ENCODE measurements at regions not wholly inside any gene's neighbourhood (a gene's known extent, or its start where the extent isn't known, plus 50 kb on each side); places are given as distances from the start of the nearest gene placed in this dataset.

GRCh38 chr4:163621821-163622220, 127.3 kb downstream of the TMA16 start:
- no peak overlapping the region for H3T11ph ChIP-seq (ENCODE audit: low read length)
- H3K23ac ChIP-seq (ENCODE audit: insufficient read length, low read depth, low read length): no peak overlapping the region
- no peak overlapping the region for H2BK15ac ChIP-seq (ENCODE audit: low read depth, low read length)
- Mint-ChIP-seq H3K36me3 (ENCODE audit: insufficient read depth in 1 of 3, low read depth in 3 of 3) (no peaks in the 10 kb centered on the region; a peak in 1 of 7 replicates), H3K4me3 (no peak overlapping the region), H3K9me3 (no peaks in the 10 kb centered on the region), H3K27ac (peak overlapping the region in 1 of 3 experiments; percentile 10; a peak in 2 of 7 replicates), H3K27me3 (ENCODE audit: low read depth) (no peaks in the 10 kb centered on the region), H3K4me1 (0 out of 4 replicates have a peak, but pooled peaks cover 0 to 3% of the 10 kb centered on the region in 2 experiments)
- TF ChIP-seq, protein P1, sequence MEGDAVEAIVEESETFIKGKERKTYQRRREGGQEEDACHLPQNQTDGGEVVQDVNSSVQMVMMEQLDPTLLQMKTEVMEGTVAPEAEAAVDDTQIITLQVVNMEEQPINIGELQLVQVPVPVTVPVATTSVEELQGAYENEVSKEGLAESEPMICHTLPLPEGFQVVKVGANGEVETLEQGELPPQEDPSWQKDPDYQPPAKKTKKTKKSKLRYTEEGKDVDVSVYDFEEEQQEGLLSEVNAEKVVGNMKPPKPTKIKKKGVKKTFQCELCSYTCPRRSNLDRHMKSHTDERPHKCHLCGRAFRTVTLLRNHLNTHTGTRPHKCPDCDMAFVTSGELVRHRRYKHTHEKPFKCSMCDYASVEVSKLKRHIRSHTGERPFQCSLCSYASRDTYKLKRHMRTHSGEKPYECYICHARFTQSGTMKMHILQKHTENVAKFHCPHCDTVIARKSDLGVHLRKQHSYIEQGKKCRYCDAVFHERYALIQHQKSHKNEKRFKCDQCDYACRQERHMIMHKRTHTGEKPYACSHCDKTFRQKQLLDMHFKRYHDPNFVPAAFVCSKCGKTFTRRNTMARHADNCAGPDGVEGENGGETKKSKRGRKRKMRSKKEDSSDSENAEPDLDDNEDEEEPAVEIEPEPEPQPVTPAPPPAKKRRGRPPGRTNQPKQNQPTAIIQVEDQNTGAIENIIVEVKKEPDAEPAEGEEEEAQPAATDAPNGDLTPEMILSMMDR (conservative IDR thresholded peaks at IDR 0.05): no peak
- H2AK5ac ChIP-seq (ENCODE audit: insufficient read length, low read length): no peak overlapping the region
- no peak overlapping the region for H3K18ac ChIP-seq (ENCODE audit: insufficient read length, low read depth, low read length)
- H3K9ac ChIP-seq (ENCODE audit: extremely low read depth, insufficient read length, low read length): no peak overlapping the region
- no peaks in the 10 kb centered on the region for H4K20me1 ChIP-seq (ENCODE audit: control insufficient read depth, insufficient read depth, insufficient read length)
- no peak overlapping the region for H4K91ac ChIP-seq (ENCODE audit: insufficient read length, low read depth, low read length)
- H2BK12ac ChIP-seq (ENCODE audit: insufficient read length, low read depth, low read length): no peak overlapping the region
- no peak overlapping the region for H2AFZ ChIP-seq (ENCODE audit: low read length)
- no peak overlapping the region for H3K56ac ChIP-seq (ENCODE audit: insufficient read length, low read depth, low read length)
- H2BK5ac ChIP-seq (ENCODE audit: insufficient read length, low read length): no peak overlapping the region
- no peak overlapping the region for H3K14ac ChIP-seq (ENCODE audit: insufficient read depth, low read length)
- H4K8ac ChIP-seq (replicated peaks; ENCODE audit: insufficient read length, low read depth, low read length): no peak overlapping the region
- no peaks in the 10 kb centered on the region for H3K79me1 ChIP-seq (ENCODE audit: insufficient read depth, low read depth, low read length, poor library complexity, severe bottlenecking)
- no peaks in the 10 kb centered on the region for H3K23me2 ChIP-seq (ENCODE audit: insufficient read length, low read depth, low read length, poor library complexity, severe bottlenecking)
- no peak overlapping the region for H3K4ac ChIP-seq (ENCODE audit: low read depth, low read length)
- H3K27ac ChIP-seq (ENCODE audit: insufficient read length, low read depth, low read length): no peak overlapping the region
- DNase-seq: no peak
- H3K27me3 ChIP-seq (ENCODE audit: insufficient read depth, low read length): no peaks in the 10 kb centered on the region
- no peak overlapping the region for H3K4me2 ChIP-seq (ENCODE audit: insufficient read depth, insufficient read length, low read length)
- no peak overlapping the region for H4K5ac ChIP-seq (ENCODE audit: insufficient read length, low read depth, low read length)
- H2BK120ac ChIP-seq (ENCODE audit: low read depth, low read length, poor library complexity, severe bottlenecking): no peak overlapping the region
- WGBS (ENCODE audit: extremely low coverage, insufficient read length, low lambda C conversion rate): no CpG with 5 or more reads among the region's 2 CpGs
- no peaks in the 10 kb centered on the region for H3K4me1 ChIP-seq (ENCODE audit: insufficient read depth, low read length)
- H3K79me2 ChIP-seq (ENCODE audit: insufficient read depth, low read length): no peaks in the 10 kb centered on the region
- H3K9me3 ChIP-seq (ENCODE audit: control insufficient read depth, low read depth, low read length): no peaks in the 10 kb centered on the region
- H2BK20ac ChIP-seq (ENCODE audit: low read depth, low read length, poor library complexity, severe bottlenecking): no peak overlapping the region
